NCI-H2196 (cell line): ENCODE measurements at regions not wholly inside any gene's neighbourhood (a gene's known extent, or its start where the extent isn't known, plus 50 kb on each side); places are given as distances from the start of the nearest gene placed in this dataset.
A peak's percentile ranks its signal among the peaks of the same experiment; 100 is the strongest.

ENCODE experiments used
- DNase-seq: peaks from one replicate; lab custom pipeline; 2025; ENCODE audit not compliant: unreplicated experiment; lab: John Stamatoyannopoulos, UW

DNA sequence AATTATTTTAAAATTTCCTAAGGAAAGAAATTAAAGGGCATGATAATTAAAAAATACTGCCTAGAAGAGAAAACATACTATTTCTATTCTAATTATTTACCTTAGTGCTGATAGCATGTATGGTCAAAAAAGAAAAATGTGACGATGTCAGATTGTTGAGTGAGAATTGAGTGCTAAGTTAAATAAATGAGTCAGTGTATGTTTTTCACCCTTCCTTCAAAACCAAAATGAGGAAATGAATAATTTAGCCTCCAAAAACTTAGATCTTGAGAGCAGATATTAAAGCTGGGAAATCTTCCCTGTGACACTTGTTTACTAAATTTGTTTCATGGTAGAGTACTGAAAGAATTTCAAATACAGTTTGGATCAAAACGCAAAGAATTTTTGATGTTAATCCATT lies 58.6 kb upstream of the NYAP2 start:
- DNase-seq: no peak

DNA sequence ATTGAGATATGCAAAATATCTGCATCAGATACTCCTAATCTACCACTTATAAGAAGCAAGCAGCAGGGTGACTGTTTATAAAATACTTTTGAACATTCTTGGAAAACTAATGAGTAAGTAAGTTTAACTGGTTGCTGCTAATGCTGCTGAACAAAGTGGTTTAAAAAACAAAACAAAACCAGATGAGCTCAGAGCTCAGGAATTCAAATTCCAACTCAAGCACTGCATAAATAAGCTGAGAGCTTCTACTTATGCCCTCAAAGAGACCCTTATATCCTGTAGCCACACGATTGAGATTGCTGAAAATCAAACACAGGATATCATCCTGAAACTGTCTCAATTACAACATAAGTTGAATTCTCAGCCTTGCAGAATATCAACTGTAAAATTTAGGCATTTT lies 62.3 kb upstream of the NYAP2 start:
- no peak for DNase-seq

GRCh38 chr2:225334514-225334913 lies 65.0 kb upstream of the NYAP2 start:
- DNase-seq: no peak

- no peak for DNase-seq
These were observed 71.3 kb upstream of the NYAP2 start for GRCh38 chr2:225328192-225328591.

DNA sequence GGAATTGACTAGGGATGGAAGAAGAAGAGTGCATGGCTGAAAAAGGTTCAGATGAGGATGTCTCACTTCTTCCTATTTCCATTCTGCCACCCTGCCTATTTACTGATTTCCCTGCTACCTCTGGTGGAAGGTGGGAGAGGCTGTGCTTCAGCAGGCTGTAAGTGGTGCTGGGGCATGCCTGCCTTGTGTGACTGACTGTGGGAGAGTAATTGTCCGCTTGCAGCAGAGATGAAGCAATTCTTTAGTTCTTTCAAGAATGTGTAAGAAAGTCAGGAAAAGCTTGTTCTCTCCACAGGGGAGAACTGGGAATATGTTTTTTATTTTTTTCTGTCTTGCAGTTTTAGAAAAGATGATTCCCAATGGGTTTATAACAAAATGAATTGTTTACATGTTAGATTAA lies 72.5 kb upstream of the NYAP2 start:
- DNase-seq: no peak

DNA sequence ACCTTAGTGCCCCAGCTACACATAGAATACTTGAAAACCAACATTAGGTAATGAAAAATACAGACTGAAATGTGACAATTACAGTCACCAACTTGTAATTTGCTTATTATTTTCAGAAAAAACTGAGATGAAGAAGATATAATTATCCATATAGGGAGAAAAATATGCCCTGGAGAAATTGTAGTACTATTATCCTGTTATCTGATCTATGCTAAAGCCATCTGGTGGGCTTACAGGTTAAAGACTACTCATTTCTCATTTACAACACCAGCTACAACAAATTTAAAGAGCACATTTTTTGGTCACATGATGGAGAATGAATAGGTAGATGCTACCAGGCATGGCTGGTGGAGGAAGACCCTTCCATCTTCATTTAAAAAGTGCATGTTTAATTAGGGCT lies 79.6 kb upstream of the NYAP2 start:
- DNase-seq: no peak

DNA sequence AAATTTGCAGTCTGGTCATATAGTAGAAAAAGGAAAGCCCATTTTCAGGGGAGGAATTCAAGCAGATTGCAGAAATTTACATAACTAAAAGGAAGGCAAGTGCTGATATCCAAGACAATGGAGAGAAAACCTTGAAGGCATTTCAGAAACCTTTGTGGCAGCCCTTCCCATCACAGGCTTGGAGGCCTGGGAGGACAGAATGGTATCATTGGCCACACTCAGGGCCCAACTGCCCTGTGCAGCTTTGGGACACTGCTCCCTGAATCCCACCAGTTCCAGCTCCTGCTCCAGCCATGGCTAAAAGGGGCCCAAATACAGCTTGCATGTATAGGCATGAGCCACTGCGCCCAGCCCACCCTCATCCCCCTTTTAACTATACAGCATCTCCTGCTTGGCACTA lies 81.1 kb upstream of the NYAP2 start:
- no peak for DNase-seq

DNA sequence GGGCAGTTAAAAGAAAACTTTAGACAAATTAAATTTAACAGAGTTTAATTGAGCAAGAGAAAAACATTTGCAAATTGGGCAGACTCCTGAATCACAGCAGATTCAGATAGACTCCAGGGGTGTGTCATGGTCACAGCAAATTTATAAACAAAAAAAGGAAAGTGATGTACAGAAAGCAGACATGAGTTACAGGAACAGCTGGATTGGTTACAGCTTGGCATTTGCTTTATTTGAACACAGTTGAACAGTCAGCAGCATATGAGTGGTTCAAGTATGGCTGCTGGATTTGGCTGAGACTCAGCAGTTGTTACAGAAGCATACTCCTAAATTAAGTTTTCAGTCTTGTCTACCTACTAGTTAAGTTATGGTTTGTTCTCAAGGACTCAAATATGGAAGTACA lies 82.3 kb upstream of the NYAP2 start:
- DNase-seq: no peak

DNA sequence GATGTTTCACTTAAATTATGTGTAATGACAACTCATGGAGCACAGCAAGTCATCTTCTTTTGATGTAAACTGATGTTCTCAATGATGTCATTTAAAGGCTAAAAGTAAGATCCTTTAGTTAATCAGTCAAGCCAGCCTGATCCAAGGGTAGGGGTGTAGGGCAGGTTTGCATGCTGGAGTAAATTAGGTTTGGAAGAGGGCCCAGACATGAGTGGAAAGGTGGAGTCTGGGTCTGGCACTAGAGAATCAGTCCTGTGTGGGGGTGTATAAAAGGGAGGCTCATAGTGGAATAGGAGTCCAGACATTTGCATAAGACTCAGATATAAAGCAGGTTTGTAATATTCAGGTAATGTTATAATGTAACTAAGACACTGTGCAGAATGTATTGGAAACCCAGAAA lies 88.8 kb upstream of the NYAP2 start:
- no peak for DNase-seq

DNA sequence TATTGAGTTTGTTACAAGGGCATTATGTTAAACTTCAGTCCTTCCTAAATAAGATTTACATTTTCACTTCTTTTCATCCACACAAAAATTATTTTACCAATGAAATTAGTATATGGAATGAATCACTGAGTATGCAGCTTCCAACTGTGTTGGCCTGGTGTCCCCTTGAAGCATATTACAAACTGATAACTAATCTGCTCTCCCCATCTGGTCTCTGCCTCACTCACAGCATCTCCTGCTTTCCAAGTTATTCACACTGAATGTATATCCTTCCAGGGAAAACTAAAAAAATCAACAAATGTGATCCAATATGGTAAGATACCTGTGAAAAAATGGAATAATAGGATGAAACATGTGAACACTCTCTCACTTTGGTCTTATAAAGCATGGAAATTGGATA lies 90.0 kb upstream of the NYAP2 start:
- no peak for DNase-seq

DNA sequence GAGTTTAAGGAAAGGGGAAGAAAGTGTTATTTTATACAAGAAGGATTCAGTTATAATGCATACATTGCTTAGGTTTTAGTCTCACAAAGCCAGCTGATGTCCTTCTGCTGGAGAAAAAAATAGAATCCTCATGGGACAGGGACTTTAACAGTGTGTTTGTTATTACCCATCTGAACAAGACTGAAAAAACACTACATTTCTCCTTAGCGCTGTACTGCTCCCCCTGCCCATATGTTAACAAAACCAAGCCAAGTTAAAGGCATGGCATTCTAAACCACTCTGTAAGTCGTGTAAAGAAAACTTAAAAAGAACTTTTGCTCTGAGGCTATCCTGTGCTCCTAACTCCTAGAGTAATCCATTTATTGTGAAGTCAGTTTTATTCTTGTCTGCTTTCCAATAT lies 102.6 kb upstream of the NYAP2 start:
- DNase-seq: no peak

DNA sequence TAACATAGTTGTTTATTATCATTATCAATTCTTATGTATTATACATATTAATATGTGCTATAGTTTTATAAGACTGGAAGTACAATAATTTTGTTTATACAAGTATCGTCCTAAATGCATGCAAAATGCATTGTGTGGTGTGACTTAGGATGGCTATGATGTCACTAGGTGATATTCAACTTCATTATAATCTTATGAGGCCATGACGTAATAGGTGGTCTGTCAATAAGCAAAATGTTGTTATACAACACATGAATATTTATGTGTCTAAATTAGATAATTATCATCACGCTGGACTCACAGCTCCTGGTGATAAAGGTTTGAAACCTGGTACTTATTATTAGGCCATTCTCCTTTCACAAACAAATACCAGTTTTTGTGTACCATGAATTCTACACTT lies 104.4 kb upstream of the NYAP2 start:
- DNase-seq: no peak

GRCh38 chr2:225293638-225294037 lies 105.9 kb upstream of the NYAP2 start:
- no peak for DNase-seq

DNA sequence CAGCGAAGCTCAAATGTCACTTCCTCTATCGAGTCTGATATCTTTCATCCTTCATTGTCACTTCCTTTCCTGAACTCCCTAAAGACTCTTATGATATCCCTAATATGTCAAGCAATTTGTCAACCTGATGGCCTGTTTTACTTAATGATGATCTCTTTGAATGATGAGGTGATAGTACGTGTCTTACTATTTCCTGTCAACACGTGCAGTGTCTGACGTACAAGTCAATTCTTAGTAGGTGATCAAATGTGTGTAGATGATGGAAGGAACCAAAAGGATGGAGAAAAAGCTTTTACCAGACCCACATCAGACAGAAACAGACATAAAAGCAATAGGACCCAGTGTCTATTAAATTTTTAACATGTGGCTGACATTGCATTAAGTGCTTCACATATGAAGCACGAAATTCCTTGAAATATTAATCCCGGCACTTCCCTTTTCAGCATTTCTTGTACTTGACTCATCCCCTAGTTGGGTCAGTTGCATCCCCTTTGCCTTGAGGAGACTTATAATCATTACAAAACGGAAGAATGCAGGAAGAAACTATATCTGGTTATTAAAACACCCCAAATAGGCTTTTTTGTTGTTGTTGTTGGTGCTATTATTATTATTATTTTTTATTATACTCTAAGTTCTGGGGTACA lies 108.6 kb upstream of the NYAP2 start:
- DNase-seq: no peak

DNA sequence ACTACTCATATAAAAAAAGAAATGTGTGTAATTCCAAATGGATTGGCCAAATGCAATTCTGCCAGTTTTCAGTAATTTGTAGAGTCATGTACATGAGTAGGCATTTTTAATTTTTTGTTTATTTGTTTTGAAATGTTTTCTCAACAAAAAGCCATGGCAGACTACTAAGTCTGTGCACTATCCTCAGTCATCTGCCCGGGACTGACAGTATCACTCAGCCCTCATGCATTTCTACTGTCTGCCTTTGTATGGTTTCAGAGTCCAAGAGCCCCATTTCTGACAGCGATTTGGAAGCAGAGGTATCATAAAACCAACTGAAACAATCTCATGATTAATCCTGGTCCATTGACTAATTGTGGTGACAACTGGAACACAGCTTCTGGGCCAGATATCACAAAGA lies 109.9 kb upstream of the NYAP2 start:
- DNase-seq: no peak

- no peak for DNase-seq
These were observed 110.5 kb upstream of the NYAP2 start for GRCh38 chr2:225288986-225289385.

GRCh38 chr2:225282858-225283710 lies 116.4 kb upstream of the NYAP2 start:
- DNase-seq: peak; percentile 31

GRCh38 chr2:225276207-225276606 lies 123.3 kb upstream of the NYAP2 start:
- DNase-seq: no peak

DNA sequence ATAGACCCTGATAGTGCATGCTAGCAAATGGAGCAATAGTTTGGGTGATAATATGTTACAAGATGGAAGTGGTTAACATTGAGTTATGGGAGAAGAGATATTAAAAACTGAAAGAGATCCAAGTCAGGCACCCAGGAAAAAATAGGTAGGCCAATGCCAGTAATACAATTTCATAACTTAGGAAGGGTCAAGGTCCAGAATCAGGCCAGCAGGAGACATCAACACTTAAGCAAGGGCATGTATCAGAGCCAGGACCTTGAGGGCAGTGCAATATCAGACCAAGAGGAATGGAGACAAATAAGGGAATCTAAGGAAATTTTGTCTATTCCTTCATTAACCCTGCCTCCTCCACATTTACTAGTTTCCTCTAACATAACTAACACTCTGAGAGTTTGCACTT lies 124.1 kb upstream of the NYAP2 start:
- no peak for DNase-seq

DNA sequence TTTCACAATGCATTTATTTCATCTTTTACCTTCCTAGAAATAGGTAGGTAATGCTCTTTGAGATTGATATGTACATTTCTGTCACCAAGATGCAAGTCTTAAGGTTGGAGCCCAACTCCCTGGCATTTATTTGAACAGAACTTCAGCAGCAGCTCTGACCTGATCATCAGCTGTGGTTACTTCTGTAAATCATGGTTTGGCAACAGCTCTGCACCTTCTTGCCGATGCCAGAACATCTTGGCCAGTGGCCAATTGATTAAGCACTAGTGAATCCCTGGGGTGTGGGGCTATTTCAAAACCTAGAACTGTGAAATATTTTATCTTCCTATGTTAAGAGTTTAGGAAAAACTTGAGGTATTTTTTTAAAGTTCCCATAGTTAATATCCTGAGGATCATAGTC lies 124.8 kb upstream of the NYAP2 start:
- DNase-seq: peak; percentile 56

- no peak for DNase-seq
These were observed 127.3 kb upstream of the NYAP2 start for GRCh38 chr2:225272173-225272572.

DNA sequence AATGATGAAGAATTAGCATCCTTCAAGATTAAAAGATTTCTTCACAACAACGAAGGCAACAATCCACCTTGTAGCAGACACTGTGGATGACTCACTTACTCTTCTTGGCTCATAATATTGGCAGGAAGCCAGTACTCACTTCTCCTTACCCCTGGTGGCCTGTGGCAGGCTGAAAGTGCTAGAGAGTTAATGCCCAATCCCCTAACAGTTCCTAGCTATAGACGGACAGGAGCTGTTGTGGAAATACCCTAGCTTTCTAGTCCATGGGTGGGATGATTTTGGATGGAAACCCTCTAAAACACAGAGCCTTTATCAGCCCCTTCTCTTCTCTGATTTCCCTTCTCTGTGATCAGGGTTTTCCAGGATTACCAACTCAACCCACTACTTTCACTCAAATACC lies 128.6 kb upstream of the NYAP2 start:
- DNase-seq: peak; percentile 42

- no peak for DNase-seq
These were observed 129.5 kb upstream of the NYAP2 start for GRCh38 chr2:225270053-225270452.
